DMS 273 treated with DMSO at 0.1 percent for 48 hours (cell line): ENCODE measurements at regions not wholly inside any gene's neighbourhood (a gene's known extent, or its start where the extent isn't known, plus 50 kb on each side); places are given as distances from the start of the nearest gene placed in this dataset.
"Not testable (repeated sequence)": the region's sequence is repeated elsewhere in the genome, so short reads cannot be mapped to it uniquely, and the experiment has no call there.

Source experiments
- DNase-seq: peaks from one replicate; lab custom pipeline; 2025; lab: John Stamatoyannopoulos, UW

- no peak for DNase-seq
These were observed 499.8 kb upstream of the CDH11 start for GRCh38 chr16:65621640-65622039.

- DNase-seq: no peak
These were observed 497.7 kb upstream of the CDH11 start for GRCh38 chr16:65619606-65620005.

GRCh38 chr16:65618931-65619330 lies 497.1 kb upstream of the CDH11 start:
- no peak for DNase-seq

GRCh38 chr16:65618333-65618732 lies 496.5 kb upstream of the CDH11 start:
- no peak for DNase-seq

GRCh38 chr16:65617421-65617820 lies 495.6 kb upstream of the CDH11 start:
- DNase-seq: no peak

- DNase-seq: no peak
These were observed 486.6 kb upstream of the CDH11 start for GRCh38 chr16:65608455-65608854.

- no peak for DNase-seq
These were observed 482.9 kb upstream of the CDH11 start for GRCh38 chr16:65604771-65605170.

- no peak for DNase-seq
These were observed 479.9 kb upstream of the CDH11 start for GRCh38 chr16:65601781-65602180.

- DNase-seq: no peak
These were observed 478.8 kb upstream of the CDH11 start for GRCh38 chr16:65600629-65601028.

GRCh38 chr16:65600046-65600445 lies 478.2 kb upstream of the CDH11 start:
- no peak for DNase-seq

- DNase-seq: no peak
These were observed 476.8 kb upstream of the CDH11 start for GRCh38 chr16:65598621-65599020.

- DNase-seq: no peak
These were observed 461.6 kb upstream of the CDH11 start for GRCh38 chr16:65583498-65583897.

- no peak for DNase-seq
These were observed 457.2 kb upstream of the CDH11 start for GRCh38 chr16:65579050-65579449.

- DNase-seq: no peak
These were observed 454.8 kb upstream of the CDH11 start for GRCh38 chr16:65576631-65577030.

GRCh38 chr16:65576139-65576538 lies 454.3 kb upstream of the CDH11 start:
- DNase-seq: no peak

GRCh38 chr16:65574326-65574966 lies 452.6 kb upstream of the CDH11 start:
- DNase-seq: no peak

- no peak for DNase-seq
These were observed 450.3 kb upstream of the CDH11 start for GRCh38 chr16:65572156-65572555.

- DNase-seq: no peak
These were observed 448.4 kb upstream of the CDH11 start for GRCh38 chr16:65570261-65570660.

GRCh38 chr16:65559846-65560245 lies 438.0 kb upstream of the CDH11 start:
- no peak for DNase-seq

GRCh38 chr16:65549689-65550088 lies 427.8 kb upstream of the CDH11 start:
- DNase-seq: not testable (repeated sequence)

GRCh38 chr16:65548470-65548869 lies 426.6 kb upstream of the CDH11 start:
- no peak for DNase-seq

GRCh38 chr16:65547772-65548446 lies 426.0 kb upstream of the CDH11 start:
- no peak for DNase-seq

- DNase-seq: no peak
These were observed 424.5 kb upstream of the CDH11 start for GRCh38 chr16:65546353-65546791.

- DNase-seq: no peak
These were observed 423.6 kb upstream of the CDH11 start for GRCh38 chr16:65545413-65545956.
